H1 (cell line): ENCODE measurements at regions not wholly inside any gene's neighbourhood (a gene's known extent, or its start where the extent isn't known, plus 50 kb on each side); places are given as distances from the start of the nearest gene placed in this dataset.

Experiments used
- BRCA1 ChIP-seq: IDR thresholded peaks from 2 replicates; pipeline ENCODE4 v1.6.1; 2012; ENCODE audit warnings: low read depth, low read length, improper control_type of control experiment
- FOSL1 ChIP-seq: IDR thresholded peaks from 2 replicates; pipeline ENCODE4 v1.6.1; 2011; ENCODE audit warnings: mild to moderate bottlenecking, low read depth, low read length, moderate library complexity; ENCODE audit not compliant: insufficient read depth
- HDAC6 ChIP-seq: IDR thresholded peaks from one replicate; pipeline ENCODE4 v1.7.1; 2012; ENCODE audit warnings: low read depth, mild to moderate bottlenecking, inconsistent platforms, low read length, moderate library complexity
- SP4 ChIP-seq: IDR thresholded peaks from 2 replicates; pipeline ENCODE4 v1.6.1; 2012; ENCODE audit warnings: low read length, inconsistent platforms
- SUZ12 ChIP-seq: fragments of 200-600 bp; sonication (generic); IDR thresholded peaks from 2 replicates; pipeline ENCODE4 v1.6.1; 2012; ENCODE audit warnings: mild to moderate bottlenecking, inconsistent platforms, low read length, moderate library complexity, mixed read lengths
- TAF7 ChIP-seq: optimal IDR thresholded peaks from 2 replicates; pipeline ENCODE3; 2011; ENCODE audit warnings: low read depth, mild to moderate bottlenecking, inconsistent platforms, low read length, moderate library complexity, borderline replicate concordance

- TF ChIP-seq HDAC6 (no peak), BRCA1 (no peak), SP4 (no peak), SUZ12 (no peak), FOSL1 (no peak), TAF7 (no peak)
Observed at GRCh38 chr2:204472375-204472774, 72.9 kb upstream of the PARD3B start (continued).
